Adrenal gland (tissue), 5 donors: ENCODE measurements at regions not wholly inside any gene's neighbourhood (a gene's known extent, or its start where the extent isn't known, plus 50 kb on each side); places are given as distances from the start of the nearest gene placed in this dataset.

Source experiments
- POLR2A ChIP-seq, 2 donors: fragments of 450-650 bp; IDR thresholded peaks; one replicate each; pipeline ENCODE4 v1.6.1; 2017; ENCODE audit warnings: antibody characterized with exemption in 2 of 2, mild to moderate bottlenecking in 2 of 2, moderate library complexity in 1 of 2
- TF ChIP-seq, protein P1 (sequence below), 6 experiments: fragments of 450-650 bp in 4 of 6; fragments of 200-600 bp in 2 of 6; sonication (generic) in 1 of 6; IDR thresholded peaks; 1 replicate in 5 of 6; 2 replicates in 1 of 6; pipeline versions ENCODE4 v1.5.1 to v1.8.0; 2016 to 2021; ENCODE audit warnings: antibody characterized with exemption in 6 of 6, mild to moderate bottlenecking in 2 of 6, moderate library complexity in 1 of 6
- donor health status: DM: no; HTN: no; CAD: no.

DNA sequence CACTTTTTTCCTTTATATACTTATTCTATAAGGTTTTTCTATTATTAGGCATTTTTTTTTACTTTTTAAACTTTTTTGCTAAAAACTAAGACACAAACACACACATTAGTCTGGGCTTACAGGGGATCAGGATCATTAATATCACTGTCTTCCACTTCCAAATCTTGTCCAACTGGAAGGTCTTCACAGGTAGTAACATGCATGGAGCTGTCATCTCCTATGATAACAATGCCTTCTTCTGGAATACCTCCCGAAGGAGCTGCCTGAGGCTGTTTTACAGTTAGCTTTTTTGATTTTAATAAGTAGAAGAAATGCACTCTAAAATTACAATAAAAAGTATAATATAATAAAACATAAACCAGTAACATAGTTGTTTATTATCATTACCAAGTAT, 345.5 kb upstream of the PTGER4 start:
- TF ChIP-seq, protein P1, sequence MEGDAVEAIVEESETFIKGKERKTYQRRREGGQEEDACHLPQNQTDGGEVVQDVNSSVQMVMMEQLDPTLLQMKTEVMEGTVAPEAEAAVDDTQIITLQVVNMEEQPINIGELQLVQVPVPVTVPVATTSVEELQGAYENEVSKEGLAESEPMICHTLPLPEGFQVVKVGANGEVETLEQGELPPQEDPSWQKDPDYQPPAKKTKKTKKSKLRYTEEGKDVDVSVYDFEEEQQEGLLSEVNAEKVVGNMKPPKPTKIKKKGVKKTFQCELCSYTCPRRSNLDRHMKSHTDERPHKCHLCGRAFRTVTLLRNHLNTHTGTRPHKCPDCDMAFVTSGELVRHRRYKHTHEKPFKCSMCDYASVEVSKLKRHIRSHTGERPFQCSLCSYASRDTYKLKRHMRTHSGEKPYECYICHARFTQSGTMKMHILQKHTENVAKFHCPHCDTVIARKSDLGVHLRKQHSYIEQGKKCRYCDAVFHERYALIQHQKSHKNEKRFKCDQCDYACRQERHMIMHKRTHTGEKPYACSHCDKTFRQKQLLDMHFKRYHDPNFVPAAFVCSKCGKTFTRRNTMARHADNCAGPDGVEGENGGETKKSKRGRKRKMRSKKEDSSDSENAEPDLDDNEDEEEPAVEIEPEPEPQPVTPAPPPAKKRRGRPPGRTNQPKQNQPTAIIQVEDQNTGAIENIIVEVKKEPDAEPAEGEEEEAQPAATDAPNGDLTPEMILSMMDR (IDR thresholded peaks at IDR 0.05): no peak
- no peak for TF ChIP-seq POLR2A (IDR thresholded peaks at IDR 0.05)
